ENCODE measurements at regions not wholly inside any gene's neighbourhood (a gene's known extent, or its start where the extent isn't known, plus 50 kb on each side); places are given as distances from the start of the nearest gene placed in this dataset.

GRCh38 chr1:193807208-193807607, 620.8 kb upstream of the B3GALT2 start:
- H3K4me1 ChIP-seq (ENCODE audit: insufficient read depth, low read length) = no peaks in the 10 kb centered on the region
- no peak overlapping the region for H3K4me2 ChIP-seq (ENCODE audit: insufficient read depth, low read length)
- no peak overlapping the region for H3K4me3 ChIP-seq (ENCODE audit: insufficient read depth, low read length)
- no peaks in the 10 kb centered on the region for H3K36me3 ChIP-seq (ENCODE audit: insufficient read depth, low read length)
- no peaks in the 10 kb centered on the region for H4K20me1 ChIP-seq (ENCODE audit: insufficient read depth, low read length)
- TF ChIP-seq CTCF (IDR thresholded peaks at IDR 0.05; ENCODE audit: extremely low read depth, low read depth, low read length) = no peak
- no peaks in the 10 kb centered on the region for H3K9me3 ChIP-seq (ENCODE audit: low read depth, low read length)
- H3K79me2 ChIP-seq (ENCODE audit: insufficient read depth, low read length) = no peaks in the 10 kb centered on the region
- no peak overlapping the region for H3K27ac ChIP-seq (ENCODE audit: low read depth, low read length)
- DNase-seq (ENCODE audit: insufficient read length, low spot score, missing footprints) = no peak
- no peak overlapping the region for H2AFZ ChIP-seq (ENCODE audit: low read length)
- no peaks in the 10 kb centered on the region for H3K27me3 ChIP-seq (ENCODE audit: insufficient read depth, low read length)

- no peaks in the 10 kb centered on the region for H3K36me3 ChIP-seq (ENCODE audit: insufficient read depth, low read length)
- no peak overlapping the region for H2AFZ ChIP-seq (ENCODE audit: low read length)
These were observed 620.0 kb upstream of the B3GALT2 start for GRCh38 chr1:193806079-193807048.

GRCh38 chr1:193799948-193800690, 613.7 kb upstream of the B3GALT2 start:
- Histone ChIP-seq H3K4me1 (ENCODE audit: insufficient read depth, low read length) (no peaks in the 10 kb centered on the region), H3K79me2 (ENCODE audit: insufficient read depth, low read length) (no peaks in the 10 kb centered on the region), H3K27me3 (ENCODE audit: insufficient read depth, low read length) (no peaks in the 10 kb centered on the region), H4K20me1 (ENCODE audit: insufficient read depth, low read length) (no peaks in the 10 kb centered on the region), H3K9me3 (ENCODE audit: low read depth, low read length) (no peaks in the 10 kb centered on the region), H3K27ac (ENCODE audit: low read depth, low read length) (no peak overlapping the region), H2AFZ (ENCODE audit: low read length) (no peak overlapping the region), H3K4me2 (ENCODE audit: insufficient read depth, low read length) (no peak overlapping the region), H3K36me3 (ENCODE audit: insufficient read depth, low read length) (no peaks in the 10 kb centered on the region), H3K4me3 (ENCODE audit: insufficient read depth, low read length) (no peak overlapping the region)
- DNase-seq (ENCODE audit: insufficient read length, low spot score, missing footprints) = no peak
- no peak for TF ChIP-seq CTCF (IDR thresholded peaks at IDR 0.05; ENCODE audit: extremely low read depth, low read depth, low read length)

More at GRCh38 chr1:193806079-193807048, 620.0 kb upstream of the B3GALT2 start:
- no peak for DNase-seq (ENCODE audit: insufficient read length, low spot score, missing footprints)
- TF ChIP-seq CTCF (IDR thresholded peaks at IDR 0.05; ENCODE audit: extremely low read depth, low read depth, low read length) = no peak
- Histone ChIP-seq H3K4me2 (ENCODE audit: insufficient read depth, low read length) (no peak overlapping the region), H3K4me1 (ENCODE audit: insufficient read depth, low read length) (no peaks in the 10 kb centered on the region), H3K79me2 (ENCODE audit: insufficient read depth, low read length) (no peaks in the 10 kb centered on the region), H3K27me3 (ENCODE audit: insufficient read depth, low read length) (no peaks in the 10 kb centered on the region), H3K27ac (ENCODE audit: low read depth, low read length) (no peak overlapping the region), H3K9me3 (ENCODE audit: low read depth, low read length) (no peaks in the 10 kb centered on the region), H3K4me3 (ENCODE audit: insufficient read depth, low read length) (no peak overlapping the region), H4K20me1 (ENCODE audit: insufficient read depth, low read length) (no peaks in the 10 kb centered on the region)

- H3K36me3 ChIP-seq (ENCODE audit: insufficient read depth, low read length) = no peaks in the 10 kb centered on the region
- no peaks in the 10 kb centered on the region for H3K4me1 ChIP-seq (ENCODE audit: insufficient read depth, low read length)
- H3K9me3 ChIP-seq (ENCODE audit: low read depth, low read length) = no peaks in the 10 kb centered on the region
- DNase-seq (ENCODE audit: insufficient read length, low spot score, missing footprints) = no peak
- TF ChIP-seq CTCF (IDR thresholded peaks at IDR 0.05; ENCODE audit: extremely low read depth, low read depth, low read length) = no peak
- no peak overlapping the region for H3K4me3 ChIP-seq (ENCODE audit: insufficient read depth, low read length)
- no peaks in the 10 kb centered on the region for H3K27me3 ChIP-seq (ENCODE audit: insufficient read depth, low read length)
- no peak overlapping the region for H2AFZ ChIP-seq (ENCODE audit: low read length)
- no peak overlapping the region for H3K27ac ChIP-seq (ENCODE audit: low read depth, low read length)
- no peaks in the 10 kb centered on the region for H4K20me1 ChIP-seq (ENCODE audit: insufficient read depth, low read length)
- H3K79me2 ChIP-seq (ENCODE audit: insufficient read depth, low read length) = no peaks in the 10 kb centered on the region
- H3K4me2 ChIP-seq (ENCODE audit: insufficient read depth, low read length) = no peak overlapping the region
These were observed 613.0 kb upstream of the B3GALT2 start for GRCh38 chr1:193799371-193799770.

Data from osteoblast (primary cell).